ENCODE measurements at regions not wholly inside any gene's neighbourhood (a gene's known extent, or its start where the extent isn't known, plus 50 kb on each side); places are given as distances from the start of the nearest gene placed in this dataset.

DNA sequence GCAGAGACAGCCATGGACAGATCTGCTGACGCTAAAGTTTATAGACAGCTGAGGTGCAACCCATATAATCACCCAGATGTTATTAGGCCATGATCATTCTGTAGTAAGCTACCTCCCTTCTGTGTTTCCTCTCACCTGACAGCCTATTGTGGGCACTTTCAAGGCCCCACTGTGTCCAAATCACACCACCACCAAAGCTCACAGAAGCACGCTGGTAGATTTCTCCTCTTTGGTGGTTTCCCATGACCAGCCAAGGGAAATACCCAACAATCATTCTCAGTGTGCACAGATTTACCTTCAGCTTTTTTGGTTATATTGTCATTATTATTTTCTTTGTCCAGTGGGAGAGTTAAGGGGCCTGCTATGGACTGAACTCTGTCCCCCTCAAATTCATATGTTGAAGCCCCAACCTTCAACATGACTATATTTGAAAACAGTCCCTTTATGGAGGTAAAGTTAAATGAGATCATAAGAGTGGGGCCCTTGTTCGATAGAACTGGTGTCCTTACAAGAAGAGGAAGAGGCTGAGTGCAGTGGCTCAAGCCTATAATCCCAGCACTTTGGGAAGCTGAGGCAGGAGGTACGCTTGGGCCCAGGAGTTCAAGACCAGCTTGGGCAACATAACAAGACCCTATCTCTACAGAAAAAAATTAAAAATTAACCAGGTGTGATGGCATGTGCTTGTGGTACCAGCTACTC is 74.0 kb upstream of the MSH6 start:
- TF ChIP-seq, protein P1, sequence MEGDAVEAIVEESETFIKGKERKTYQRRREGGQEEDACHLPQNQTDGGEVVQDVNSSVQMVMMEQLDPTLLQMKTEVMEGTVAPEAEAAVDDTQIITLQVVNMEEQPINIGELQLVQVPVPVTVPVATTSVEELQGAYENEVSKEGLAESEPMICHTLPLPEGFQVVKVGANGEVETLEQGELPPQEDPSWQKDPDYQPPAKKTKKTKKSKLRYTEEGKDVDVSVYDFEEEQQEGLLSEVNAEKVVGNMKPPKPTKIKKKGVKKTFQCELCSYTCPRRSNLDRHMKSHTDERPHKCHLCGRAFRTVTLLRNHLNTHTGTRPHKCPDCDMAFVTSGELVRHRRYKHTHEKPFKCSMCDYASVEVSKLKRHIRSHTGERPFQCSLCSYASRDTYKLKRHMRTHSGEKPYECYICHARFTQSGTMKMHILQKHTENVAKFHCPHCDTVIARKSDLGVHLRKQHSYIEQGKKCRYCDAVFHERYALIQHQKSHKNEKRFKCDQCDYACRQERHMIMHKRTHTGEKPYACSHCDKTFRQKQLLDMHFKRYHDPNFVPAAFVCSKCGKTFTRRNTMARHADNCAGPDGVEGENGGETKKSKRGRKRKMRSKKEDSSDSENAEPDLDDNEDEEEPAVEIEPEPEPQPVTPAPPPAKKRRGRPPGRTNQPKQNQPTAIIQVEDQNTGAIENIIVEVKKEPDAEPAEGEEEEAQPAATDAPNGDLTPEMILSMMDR (IDR thresholded peaks at IDR 0.05), result no peak
- TF ChIP-seq POLR2A (IDR thresholded peaks at IDR 0.05), result no peak
